ENCODE measurements at regions not wholly inside any gene's neighbourhood (a gene's known extent, or its start where the extent isn't known, plus 50 kb on each side); places are given as distances from the start of the nearest gene placed in this dataset.

DNA sequence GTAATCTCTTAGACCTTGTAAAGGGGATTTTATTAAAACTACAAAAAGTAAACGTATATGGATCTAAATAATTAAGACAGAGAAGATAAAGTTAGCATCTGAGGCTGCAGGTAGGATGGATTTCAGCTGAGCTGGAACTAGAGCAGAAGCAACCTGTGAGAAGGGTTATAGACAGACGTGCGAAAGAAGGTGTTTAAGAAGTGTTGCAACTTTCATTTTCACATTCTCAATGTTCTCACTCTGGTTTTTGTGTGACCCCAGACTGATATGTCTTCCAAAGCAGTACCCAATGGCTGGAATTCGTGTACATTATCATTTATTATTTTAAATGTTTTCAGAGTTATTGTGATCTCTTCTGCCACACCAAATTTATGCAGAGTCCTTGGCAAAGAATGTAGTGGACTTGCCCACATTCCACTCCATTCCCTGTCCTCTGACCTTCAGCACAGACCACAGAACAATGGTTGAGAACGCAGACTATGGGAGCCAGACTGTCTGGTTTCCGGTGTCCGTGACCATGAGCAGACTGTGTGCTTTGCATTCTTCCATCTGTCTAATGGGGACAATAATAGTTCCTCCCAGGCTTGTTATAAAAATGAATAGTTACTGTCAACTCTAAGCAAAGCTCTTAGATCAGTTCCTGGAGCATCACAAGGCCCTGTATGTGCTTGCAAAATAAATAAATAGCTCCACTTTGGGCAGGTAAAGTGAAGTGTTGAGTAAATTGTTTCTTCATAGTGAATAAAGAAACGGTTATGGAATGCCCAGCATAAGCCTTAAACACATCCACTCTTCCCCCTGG, 140.6 kb upstream of the SAMSN1 start:
- no peaks in the 10 kb centered on the region for H3K79me2 ChIP-seq (ENCODE audit: low read depth)
- H4K20me1 ChIP-seq (ENCODE audit: low read depth), result no peaks in the 10 kb centered on the region
- no peak for DNase-seq (ENCODE audit: low spot score)
- no peaks in the 10 kb centered on the region for H3K4me1 ChIP-seq
- Mint-ChIP-seq H3K4me1 (no peaks in the 10 kb centered on the region), H3K4me3 (no peak overlapping the region), H3K36me3 (no peaks in the 10 kb centered on the region), H3K9me3 (no peaks in the 10 kb centered on the region), H3K27me3 (ENCODE audit: insufficient read depth, low read depth) (no peaks in the 10 kb centered on the region), H3K27ac (no peak overlapping the region)
- no peaks in the 10 kb centered on the region for H3K27me3 ChIP-seq
- H3K9ac ChIP-seq, result no peak overlapping the region
- no peak for TF ChIP-seq EZH2phosphoT487 (IDR thresholded peaks at IDR 0.05)
- TF ChIP-seq, protein P1, sequence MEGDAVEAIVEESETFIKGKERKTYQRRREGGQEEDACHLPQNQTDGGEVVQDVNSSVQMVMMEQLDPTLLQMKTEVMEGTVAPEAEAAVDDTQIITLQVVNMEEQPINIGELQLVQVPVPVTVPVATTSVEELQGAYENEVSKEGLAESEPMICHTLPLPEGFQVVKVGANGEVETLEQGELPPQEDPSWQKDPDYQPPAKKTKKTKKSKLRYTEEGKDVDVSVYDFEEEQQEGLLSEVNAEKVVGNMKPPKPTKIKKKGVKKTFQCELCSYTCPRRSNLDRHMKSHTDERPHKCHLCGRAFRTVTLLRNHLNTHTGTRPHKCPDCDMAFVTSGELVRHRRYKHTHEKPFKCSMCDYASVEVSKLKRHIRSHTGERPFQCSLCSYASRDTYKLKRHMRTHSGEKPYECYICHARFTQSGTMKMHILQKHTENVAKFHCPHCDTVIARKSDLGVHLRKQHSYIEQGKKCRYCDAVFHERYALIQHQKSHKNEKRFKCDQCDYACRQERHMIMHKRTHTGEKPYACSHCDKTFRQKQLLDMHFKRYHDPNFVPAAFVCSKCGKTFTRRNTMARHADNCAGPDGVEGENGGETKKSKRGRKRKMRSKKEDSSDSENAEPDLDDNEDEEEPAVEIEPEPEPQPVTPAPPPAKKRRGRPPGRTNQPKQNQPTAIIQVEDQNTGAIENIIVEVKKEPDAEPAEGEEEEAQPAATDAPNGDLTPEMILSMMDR (IDR thresholded peaks at IDR 0.05), result no peak
- no peak for TF ChIP-seq EZH2 (IDR thresholded peaks at IDR 0.05)
- no peak overlapping the region for H2AFZ ChIP-seq (replicated peaks)
- H3K27ac ChIP-seq, result no peak overlapping the region
- H3K4me2 ChIP-seq, result no peak overlapping the region
- no peak overlapping the region for H3K4me3 ChIP-seq
- no peaks in the 10 kb centered on the region for H3K36me3 ChIP-seq
- H3F3A ChIP-seq (ENCODE audit: low read depth), result no peaks in the 10 kb centered on the region
- no peaks in the 10 kb centered on the region for H3K9me3 ChIP-seq (ENCODE audit: low read depth)

DNA sequence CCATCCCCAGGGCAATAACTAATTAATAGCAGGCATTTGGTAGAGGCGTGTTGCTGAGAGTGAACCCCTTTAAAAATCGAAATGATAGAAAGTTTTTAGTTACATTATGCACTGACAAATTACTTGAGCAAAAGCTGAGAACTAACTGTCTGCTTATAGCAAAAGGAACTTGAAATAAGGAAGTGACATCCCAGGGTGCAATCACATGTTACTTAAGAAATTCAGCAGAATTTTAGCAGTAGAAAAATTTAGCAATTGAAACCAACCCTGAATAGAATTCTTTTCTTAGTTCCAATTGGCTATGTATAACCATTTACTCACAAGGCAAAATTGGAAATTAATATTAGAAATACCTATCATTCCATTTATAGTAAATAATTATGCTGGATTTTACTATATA, 139.5 kb upstream of the SAMSN1 start:
- H3K27ac Mint-ChIP-seq, result no peak overlapping the region
- H3K9me3 ChIP-seq (ENCODE audit: low read depth), result no peaks in the 10 kb centered on the region
- H3K27ac ChIP-seq, result no peak overlapping the region
- H3K4me2 ChIP-seq, result no peak overlapping the region
- no peak overlapping the region for H3K4me3 ChIP-seq
- H3K79me2 ChIP-seq (ENCODE audit: low read depth), result no peaks in the 10 kb centered on the region
- H3K36me3 Mint-ChIP-seq, result no peaks in the 10 kb centered on the region
- H3K27me3 Mint-ChIP-seq (ENCODE audit: insufficient read depth, low read depth), result no peaks in the 10 kb centered on the region
- no peak for DNase-seq (ENCODE audit: low spot score)
- H3K4me1 ChIP-seq, result no peaks in the 10 kb centered on the region
- no peak overlapping the region for H3K9ac ChIP-seq
- H3F3A ChIP-seq (ENCODE audit: low read depth), result no peaks in the 10 kb centered on the region
- TF ChIP-seq EZH2 (IDR thresholded peaks at IDR 0.05), result no peak
- TF ChIP-seq EZH2phosphoT487 (IDR thresholded peaks at IDR 0.05), result no peak
- TF ChIP-seq, protein P1 (IDR thresholded peaks at IDR 0.05), result no peak
- no peaks in the 10 kb centered on the region for H4K20me1 ChIP-seq (ENCODE audit: low read depth)
- H3K9me3 Mint-ChIP-seq, result no peaks in the 10 kb centered on the region
- H3K36me3 ChIP-seq, result no peaks in the 10 kb centered on the region
- H2AFZ ChIP-seq (replicated peaks), result no peak overlapping the region
- no peaks in the 10 kb centered on the region for H3K27me3 ChIP-seq
- H3K4me3 Mint-ChIP-seq, result no peak overlapping the region
- no peaks in the 10 kb centered on the region for H3K4me1 Mint-ChIP-seq

DNA sequence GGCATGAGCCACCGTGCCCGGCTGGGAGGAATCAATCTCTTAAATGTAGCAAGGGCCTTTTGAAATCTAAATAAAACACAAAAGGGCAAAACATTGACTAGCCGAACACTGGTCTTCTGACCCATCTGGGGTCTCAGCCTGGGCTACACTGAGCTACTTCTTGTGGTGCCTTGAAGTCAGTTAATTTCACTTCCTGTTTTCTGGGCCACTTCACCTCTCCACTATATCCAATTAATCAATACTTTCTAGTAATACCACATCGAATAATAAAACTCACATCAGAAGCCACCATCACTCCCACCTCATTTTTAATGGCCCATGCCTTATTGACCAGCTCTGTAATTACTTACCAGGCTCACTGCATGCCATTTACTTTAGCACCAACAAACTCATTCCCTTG, 138.0 kb upstream of the SAMSN1 start:
- Histone ChIP-seq H3F3A (ENCODE audit: low read depth) (no peaks in the 10 kb centered on the region), H3K27ac (no peak overlapping the region), H3K27me3 (no peaks in the 10 kb centered on the region), H3K36me3 (no peaks in the 10 kb centered on the region), H3K79me2 (ENCODE audit: low read depth) (no peaks in the 10 kb centered on the region), H3K4me3 (no peak overlapping the region), H3K9ac (no peak overlapping the region), H3K4me1 (no peaks in the 10 kb centered on the region), H3K4me2 (no peak overlapping the region), H3K9me3 (ENCODE audit: low read depth) (no peaks in the 10 kb centered on the region), H4K20me1 (ENCODE audit: low read depth) (no peaks in the 10 kb centered on the region), H2AFZ (replicated peaks) (peak overlapping the region; percentile 7)
- DNase-seq (ENCODE audit: low spot score), result no peak
- TF ChIP-seq, protein P1 (IDR thresholded peaks at IDR 0.05), result no peak
- TF ChIP-seq EZH2 (IDR thresholded peaks at IDR 0.05) (no peak), EZH2phosphoT487 (IDR thresholded peaks at IDR 0.05) (no peak)
- no peaks in the 10 kb centered on the region for H3K4me1 Mint-ChIP-seq
- no peaks in the 10 kb centered on the region for H3K27me3 Mint-ChIP-seq (ENCODE audit: insufficient read depth, low read depth)
- no peaks in the 10 kb centered on the region for H3K36me3 Mint-ChIP-seq
- no peak overlapping the region for H3K27ac Mint-ChIP-seq
- H3K9me3 Mint-ChIP-seq, result no peaks in the 10 kb centered on the region
- no peak overlapping the region for H3K4me3 Mint-ChIP-seq
